K562 (cell line): ENCODE measurements at regions not wholly inside any gene's neighbourhood (a gene's known extent, or its start where the extent isn't known, plus 50 kb on each side); places are given as distances from the start of the nearest gene placed in this dataset.

Experiments
- ATAC-seq: fragments of 200-7000 bp; cut with Tn5 transposase; 3 replicates; pipeline ENCODE4 v1.9.1; 2020; ENCODE audit warnings: moderate library complexity
- BruUV-seq: library from RNA; stranded (reverse); fragments of 400-500 nt; replicated peaks from 2 replicates; lab custom pipeline; 2021; lab: Mats Ljungman, UMichigan
- CTCF ChIA-PET: fragments of 300-600 bp; formaldehyde crosslinking; extraction: SDS; loops from one replicate; lab custom pipeline; 2021; ENCODE audit warnings: low intra/inter-chr PET ratio; lab: Yijun Ruan, JAX
- POLR2A ChIA-PET: fragments of 300-600, 350-650 bp; sonication (Branson Sonifier 250); formaldehyde crosslinking; extraction: SDS; loops from one replicate; lab custom pipeline; 2021; ENCODE audit warnings: antibody characterized with exemption, inconsistent platforms; lab: Yijun Ruan, JAX
- DNase-seq, 4 experiments: peaks; one replicate each; pipeline versions ENCODE4 v3.0.0 to v3.0.0-alpha.2; 2011 to 2018; ENCODE audit warnings: low spot score in 3 of 4, mixed read lengths in 3 of 4; ENCODE audit errors: extremely low read depth in 1 of 4
- FAIRE-seq: peaks from 2 replicates; lab custom pipeline; 2011; peaks lifted over from hg19 to GRCh38; lab: Jason Lieb, UNC
- H2AFZ ChIP-seq: 2 replicates; pipeline ENCODE4 v1.6.0; 2011; ENCODE audit warnings: low read depth, low read length, control low read depth, inconsistent platforms
- H3K27ac ChIP-seq: fragments of 200-600 bp; 3 replicates; pipeline ENCODE4 v1.8.0; 2011; ENCODE audit warnings: low read depth, mild to moderate bottlenecking, control low read depth, inconsistent platforms, low read length, moderate library complexity, mixed read lengths; ENCODE audit errors: extremely low read depth
- H3K27me3 ChIP-seq, 2 experiments: fragments of 300-600 bp in 1 of 2; 2 replicates in 1 of 2; 3 replicates in 1 of 2; pipeline versions ENCODE4 v1.6.0 to v1.8.0; 2011; ENCODE audit warnings: inconsistent platforms in 2 of 2, low read length in 2 of 2, mild to moderate bottlenecking in 1 of 2, mixed read lengths in 1 of 2, moderate library complexity in 1 of 2; ENCODE audit not compliant: control insufficient read depth in 2 of 2, insufficient read depth in 2 of 2
- H3K36me3 ChIP-seq: fragments of 300-600 bp; 3 replicates; pipeline ENCODE4 v1.8.0; 2011; ENCODE audit warnings: mild to moderate bottlenecking, low read length, inconsistent platforms; ENCODE audit not compliant: control insufficient read depth, insufficient read depth
- H3K4me1 ChIP-seq, 2 experiments: fragments of 200-600 bp in 1 of 2; replicated peaks in 1 of 2; 2 replicates in 1 of 2; 3 replicates in 1 of 2; pipeline versions ENCODE4 v1.5.1 to v1.8.0; 2011; ENCODE audit warnings: inconsistent platforms in 2 of 2, low read length in 2 of 2, mild to moderate bottlenecking in 1 of 2, mixed read lengths in 1 of 2, moderate library complexity in 1 of 2; ENCODE audit not compliant: control insufficient read depth in 2 of 2, insufficient read depth in 2 of 2
- H3K4me2 ChIP-seq: 2 replicates; pipeline ENCODE4 v1.6.1; 2011; ENCODE audit warnings: low read length, control low read depth, inconsistent platforms, mixed read lengths; ENCODE audit not compliant: insufficient read depth
- H3K4me3 ChIP-seq: fragments of 200-600 bp; sonication (generic), shearing (Covaris generic); 2 replicates; pipeline ENCODE4 v1.5.1; 2016; ENCODE audit warnings: control low read depth, inconsistent platforms
- H3K79me2 ChIP-seq: fragments of 200-600 bp; 3 replicates; pipeline ENCODE4 v1.8.0; 2011; ENCODE audit warnings: low read length, inconsistent platforms; ENCODE audit not compliant: control insufficient read depth, insufficient read depth
- H3K9ac ChIP-seq, 2 experiments: 2 replicates each; pipeline versions ENCODE4 v1.6.0 to v1.6.1; 2011; ENCODE audit warnings: low read depth in 2 of 2, low read length in 2 of 2, control low read depth in 1 of 2, inconsistent platforms in 1 of 2, mild to moderate bottlenecking in 1 of 2, mixed read lengths in 1 of 2; ENCODE audit not compliant: insufficient read depth in 1 of 2
- H3K9me1 ChIP-seq: one replicate; pipeline ENCODE4 v1.6.0; 2011; ENCODE audit warnings: inconsistent platforms, mild to moderate bottlenecking, low read length, moderate library complexity; ENCODE audit not compliant: control insufficient read depth, insufficient read depth
- H3K9me3 ChIP-seq: replicated peaks from 2 replicates; pipeline ENCODE4 v1.5.1; 2011; ENCODE audit warnings: low read depth, low read length, inconsistent platforms; ENCODE audit not compliant: control insufficient read depth, insufficient read depth
- H4K20me1 ChIP-seq: replicated peaks from 2 replicates; pipeline ENCODE4 v1.6.1; 2011; ENCODE audit warnings: low read length, inconsistent platforms, mixed read lengths; ENCODE audit not compliant: control insufficient read depth, insufficient read depth
- CBFB ChIP-seq: sonication (generic); formaldehyde crosslinking; IDR thresholded peaks from 2 replicates; pipeline ENCODE4 v1.4.0; 2020; ENCODE audit warnings: mild to moderate bottlenecking, missing genetic modification reagents
- CBX8 ChIP-seq: fragments of 200-600 bp; sonication (generic); IDR thresholded peaks from 2 replicates; pipeline ENCODE4 v1.6.1; 2012; ENCODE audit warnings: borderline replicate concordance, mixed run types, low read depth, mild to moderate bottlenecking, moderate library complexity, mixed read lengths, low read length, control low read depth, inconsistent platforms; ENCODE audit not compliant: poor library complexity, severe bottlenecking; ENCODE audit errors: extremely low read depth
- HDGF ChIP-seq: fragments of 450-650 bp; IDR thresholded peaks from 2 replicates; pipeline ENCODE4 v1.6.1; 2016
- ILK ChIP-seq: fragments of 450-650 bp; IDR thresholded peaks from 2 replicates; pipeline ENCODE4 v1.6.1; 2016; ENCODE audit warnings: missing genetic modification characterization, low read depth, mild to moderate bottlenecking, missing compliant biosample characterization, moderate library complexity, borderline replicate concordance
- LCOR ChIP-seq: sonication (generic); formaldehyde crosslinking; IDR thresholded peaks from 2 replicates; pipeline ENCODE4 v1.8.0; 2022; ENCODE audit warnings: mild to moderate bottlenecking, missing genetic modification reagents
- NFRKB ChIP-seq: fragments of 450-650 bp; IDR thresholded peaks from 2 replicates; pipeline ENCODE4 v1.6.1; 2016; ENCODE audit warnings: low read depth
- VEZF1 ChIP-seq: fragments of 200-800 bp; sonication (Bioruptor generic); IDR thresholded peaks from 2 replicates; pipeline ENCODE4 v1.6.1; 2017; ENCODE audit warnings: missing genetic modification characterization, missing compliant biosample characterization
- XRCC3 ChIP-seq: fragments of 450-650 bp; IDR thresholded peaks from 2 replicates; pipeline ENCODE4 v1.6.1; 2017; ENCODE audit warnings: mild to moderate bottlenecking, moderate library complexity
- ZNF239 ChIP-seq: fragments of 250-450 bp; sonication (Bioruptor Pico); IDR thresholded peaks from 2 replicates; pipeline ENCODE4 v1.4.0; 2020; ENCODE audit warnings: mild to moderate bottlenecking
- ZNF318 ChIP-seq, 2 experiments: fragments of 450-650 bp; IDR thresholded peaks; 2 replicates each; pipeline ENCODE4 v1.6.1; 2016; ENCODE audit warnings: mild to moderate bottlenecking in 2 of 2, borderline replicate concordance in 1 of 2, low read depth in 1 of 2, moderate library complexity in 1 of 2
- ZNF75A ChIP-seq: fragments of 450-650 bp; formaldehyde crosslinking; IDR thresholded peaks from 2 replicates; pipeline ENCODE4 v1.4.0; 2020; ENCODE audit warnings: mild to moderate bottlenecking
- WGBS: fragments of 100-300 bp; shearing (Covaris generic); methylation state at CpG from one replicate; pipeline ENCODE4 v1.1.6; 2016; ENCODE audit warnings: low coverage, mixed read lengths; ENCODE audit not compliant: insufficient coverage; ENCODE audit errors: missing lambda C conversion rate; 5-methylcytosine and 5-hydroxymethylcytosine counted together
- in situ Hi-C: fragments of 300-500 bp; cut with MboI; formaldehyde crosslinking; loops from 4 replicates; pipeline ENCODE4 v1.15.0; 2018; ENCODE audit warnings: inconsistent platforms, mixed read lengths
- intact Hi-C: fragments of 100-400 bp; cut with micrococcal nuclease; formaldehyde crosslinking; loops from 2 replicates; pipeline ENCODE4 v1.14.2; 2022

DNA sequence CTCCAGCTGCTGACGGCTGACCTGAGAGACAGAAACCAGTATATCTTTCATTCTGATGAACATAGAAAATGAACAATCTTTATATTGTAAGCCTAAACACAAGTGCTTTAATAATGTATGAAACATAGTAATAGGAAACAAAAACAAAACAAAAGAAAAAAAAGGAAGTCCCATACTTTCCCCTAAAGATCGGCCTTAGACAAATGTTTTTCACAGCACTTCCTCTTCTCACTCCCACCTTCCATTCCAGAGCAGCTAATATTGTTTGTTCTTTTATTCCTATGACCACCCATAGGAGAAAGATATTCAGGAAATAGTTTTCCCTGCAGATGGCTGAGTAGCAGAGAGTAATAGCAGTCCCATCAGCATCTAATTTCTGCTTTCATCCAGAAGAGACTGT, 194.4 kb upstream of the SLC27A6 start (continued):
- no peak for TF ChIP-seq ZNF318 (IDR thresholded peaks at IDR 0.05; ENCODE audit: borderline replicate concordance in 1 of 2, low read depth in 1 of 2)
- no peak for TF ChIP-seq XRCC3

GRCh38 chr5:128772356-128772755, 192.9 kb upstream of the SLC27A6 start:
- Histone ChIP-seq H3K4me3 (no peak overlapping the region), H4K20me1 (no peaks in the 10 kb centered on the region), H3K27me3 (no peaks in the 10 kb centered on the region), H3K9me1 (no peaks in the 10 kb centered on the region), H3K27ac (no peak overlapping the region), H3K9me3 (no peaks in the 10 kb centered on the region), H3K4me2 (no peak overlapping the region), H3K36me3 (no peaks in the 10 kb centered on the region), H3K9ac (no peak overlapping the region), H3K4me1 (no peaks in the 10 kb centered on the region), H3K79me2 (no peaks in the 10 kb centered on the region), H2AFZ (no peak overlapping the region)
- FAIRE-seq (no peak), DNase-seq (no peak), ATAC-seq (no peak)
- POLR2A ChIA-PET = no interaction called here
- BruUV-seq = no TSS peak
- in situ Hi-C loops = no loop called here
- intact Hi-C loops = no loop called here
- CTCF ChIA-PET = no interaction called here
- WGBS = 0% methylated on average over 3 of the region's 3 CpGs
- TF ChIP-seq VEZF1 (CRISPR knock-in tag) (no peak), CBX8 (no peak), ZNF75A (CRISPR knock-in tag) (no peak), CBFB (CRISPR knock-in tag) (no peak), HDGF (no peak), LCOR (CRISPR knock-in tag) (no peak), NFRKB (no peak), ILK (no peak), ZNF239 (CRISPR knock-in tag) (no peak)
